AG09309 (cell line): ENCODE measurements at regions not wholly inside any gene's neighbourhood (a gene's known extent, or its start where the extent isn't known, plus 50 kb on each side); places are given as distances from the start of the nearest gene placed in this dataset.

Source experiments
- DNase-seq: peaks from one replicate; pipeline ENCODE4 v3.0.0-alpha.2; 2010; ENCODE audit warnings: low read depth
- H3K4me3 ChIP-seq: 2 replicates; pipeline ENCODE4 v1.5.1; 2011; ENCODE audit warnings: mild to moderate bottlenecking, low read depth, low read length, moderate library complexity; ENCODE audit not compliant: control insufficient read depth
- CTCF ChIP-seq: IDR thresholded peaks from 2 replicates; pipeline ENCODE4 v1.5.1; 2011; ENCODE audit warnings: mild to moderate bottlenecking, low read depth, low read length, inconsistent platforms; ENCODE audit not compliant: insufficient read depth, control insufficient read depth; ENCODE audit errors: missing control alignments

GRCh38 chr3:115218859-115219258 is 71.8 kb upstream of the ZBTB20 start:
- no peak for DNase-seq
- no peak for TF ChIP-seq CTCF
- H3K4me3 ChIP-seq = no peak overlapping the region

DNA sequence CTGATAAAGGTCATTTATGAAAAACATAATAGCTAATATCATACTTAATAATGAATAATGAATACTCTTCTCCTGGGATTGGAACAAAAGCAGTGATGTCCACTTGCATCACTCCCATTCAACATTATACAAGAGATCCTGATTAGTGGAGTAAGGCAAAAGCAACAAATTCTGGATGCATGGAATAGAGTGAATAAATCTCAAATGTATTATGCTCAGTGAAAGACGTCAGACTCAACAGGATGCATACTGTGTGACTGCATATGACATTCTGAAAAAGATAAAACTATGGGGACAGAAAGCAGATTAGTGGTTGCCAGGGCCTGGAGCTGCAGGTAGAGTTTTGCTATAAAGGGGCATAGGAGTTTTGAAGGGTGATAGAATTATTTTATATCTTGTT is 77.6 kb upstream of the ZBTB20 start:
- DNase-seq = no peak
- H3K4me3 ChIP-seq = no peak overlapping the region
- no peak for TF ChIP-seq CTCF

DNA sequence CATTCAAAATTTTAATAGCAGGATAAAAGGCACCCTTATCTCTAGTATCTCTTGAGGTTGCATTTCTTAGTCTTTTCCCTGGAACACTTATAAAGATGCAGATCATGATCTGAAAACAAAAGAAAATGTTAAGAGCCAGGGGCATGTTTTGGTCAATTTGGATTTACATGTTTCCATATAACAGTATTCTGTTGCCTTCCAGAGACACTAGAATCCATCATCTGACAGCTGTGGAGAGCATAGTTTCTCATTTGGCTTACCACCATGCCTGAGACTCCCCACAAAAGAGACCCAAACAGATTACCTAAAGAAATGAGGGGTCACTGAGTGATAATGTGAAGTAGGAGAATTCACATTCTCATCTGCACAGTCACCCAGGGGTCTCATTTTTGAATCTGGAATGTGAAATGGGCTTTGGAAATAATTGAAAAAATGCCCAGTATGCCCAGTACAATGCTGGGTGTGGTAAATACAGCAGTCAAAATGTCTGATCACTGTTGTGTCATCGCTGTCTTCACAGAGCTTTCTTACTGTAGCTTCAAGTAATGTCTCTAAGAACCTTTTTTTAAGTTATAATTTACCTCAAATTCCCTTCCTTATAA is 79.9 kb upstream of the ZBTB20 start:
- no peak for TF ChIP-seq CTCF
- no peak overlapping the region for H3K4me3 ChIP-seq
- DNase-seq = no peak

DNA sequence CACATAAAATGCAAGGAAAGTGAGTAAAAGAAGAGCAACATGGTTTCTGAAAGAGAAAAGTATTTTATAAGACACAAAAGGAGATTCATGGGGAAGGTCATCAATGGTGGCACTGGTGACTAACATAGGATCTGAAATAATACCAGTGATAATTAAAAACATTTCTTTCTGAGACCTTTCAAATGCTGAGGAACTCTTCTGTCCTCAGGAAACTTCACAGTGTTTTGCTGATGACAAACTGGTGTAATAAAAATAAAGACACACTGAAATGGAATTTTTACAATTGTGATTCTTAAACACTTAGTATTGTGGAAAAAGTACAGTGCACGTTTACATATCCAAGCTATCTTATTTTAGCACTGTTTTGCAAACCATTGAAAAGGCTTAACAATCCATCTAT is 80.4 kb upstream of the ZBTB20 start:
- peak; percentile 49 for DNase-seq
- no peak overlapping the region for H3K4me3 ChIP-seq
- no peak for TF ChIP-seq CTCF

DNA sequence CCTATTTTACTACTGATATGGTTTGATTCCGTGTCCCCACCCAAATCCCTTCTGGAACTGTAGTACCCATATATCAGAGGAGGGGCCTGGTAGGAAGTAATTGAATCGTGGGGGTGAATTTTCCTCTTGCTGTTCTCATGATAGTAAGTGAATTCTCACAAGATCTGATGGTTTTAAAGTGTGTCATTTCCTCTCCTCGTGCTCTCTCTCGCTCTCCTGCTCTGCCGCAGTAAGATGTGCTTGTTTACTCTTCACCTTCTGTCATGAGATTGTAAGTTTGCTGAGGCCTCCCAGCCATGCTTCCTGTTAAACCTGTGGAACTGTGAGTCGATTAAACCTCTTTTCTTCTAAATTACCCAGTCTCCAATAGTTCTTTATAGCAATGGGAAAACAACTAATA is 81.2 kb upstream of the ZBTB20 start:
- no peak for DNase-seq
- no peak overlapping the region for H3K4me3 ChIP-seq
- no peak for TF ChIP-seq CTCF

GRCh38 chr3:115232167-115232566 is 85.1 kb upstream of the ZBTB20 start:
- TF ChIP-seq CTCF = no peak
- DNase-seq = no peak

DNA sequence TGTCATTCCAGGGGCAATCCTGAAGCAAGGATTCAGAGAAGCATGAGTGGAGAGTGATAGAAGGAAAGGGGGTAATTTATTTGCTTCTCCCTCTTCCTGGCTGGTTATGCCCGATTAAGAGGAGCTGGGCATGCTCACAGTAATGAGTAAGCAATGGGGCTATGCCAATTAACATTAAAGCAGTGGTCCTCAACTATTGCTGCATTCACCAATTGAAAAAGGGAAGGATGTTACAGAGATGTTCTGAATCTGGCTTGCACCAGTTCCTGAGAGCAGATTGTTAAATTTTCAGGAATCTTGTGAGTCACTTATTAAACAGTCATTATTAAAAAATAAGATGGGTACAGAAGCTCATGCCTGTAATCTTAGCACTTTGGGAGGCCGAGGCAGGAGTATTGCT is 85.9 kb upstream of the ZBTB20 start:
- no peak for TF ChIP-seq CTCF
- no peak overlapping the region for H3K4me3 ChIP-seq
- peak; percentile 27 for DNase-seq

More at GRCh38 chr3:115232167-115232566, 85.1 kb upstream of the ZBTB20 start:
- no peak overlapping the region for H3K4me3 ChIP-seq
